ENCODE measurements at regions not wholly inside any gene's neighbourhood (a gene's known extent, or its start where the extent isn't known, plus 50 kb on each side); places are given as distances from the start of the nearest gene placed in this dataset.

- no peak for TF ChIP-seq POLR2A (IDR thresholded peaks at IDR 0.05; ENCODE audit: low read length)
- TF ChIP-seq GATA1 (IDR thresholded peaks at IDR 0.05; ENCODE audit: low read depth, low read length), result no peak
Measured at GRCh38 chr7:149569025-149569725, 71.6 kb upstream of the ZNF746 start.
